NB4 (cell line): ENCODE measurements at regions not wholly inside any gene's neighbourhood (a gene's known extent, or its start where the extent isn't known, plus 50 kb on each side); places are given as distances from the start of the nearest gene placed in this dataset.

Experiments
- CTCF ChIP-seq: IDR thresholded peaks from one replicate; pipeline ENCODE4 v1.5.1; 2012; ENCODE audit warnings: low read depth, low read length
- MYC ChIP-seq: IDR thresholded peaks from 2 replicates; pipeline ENCODE4 v1.6.1; 2011; ENCODE audit warnings: low read depth, low read length
- POLR2A ChIP-seq: IDR thresholded peaks from 2 replicates; pipeline ENCODE4 v1.6.1; 2011; ENCODE audit warnings: mild to moderate bottlenecking; ENCODE audit not compliant: insufficient read length; ENCODE audit errors: extremely low read depth

GRCh38 chr21:16345757-16346156, 616.0 kb downstream of the USP25 start:
- TF ChIP-seq POLR2A (no peak), CTCF (no peak), MYC (no peak)
